Epithelial cell of prostate (primary cell): ENCODE measurements at regions not wholly inside any gene's neighbourhood (a gene's known extent, or its start where the extent isn't known, plus 50 kb on each side); places are given as distances from the start of the nearest gene placed in this dataset.

Source experiments
- DNase-seq: peaks from one replicate; pipeline ENCODE4 v3.0.0-alpha.2; 2011; ENCODE audit warnings: low read depth, low spot score
- H3K27ac ChIP-seq: fragments of 450-650 bp; 2 replicates; pipeline ENCODE4 v1.5.1; 2017; ENCODE audit warnings: mild to moderate bottlenecking

GRCh38 chr1:62917314-62917713 lies 133.4 kb downstream of the ATG4C start:
- no peak overlapping the region for H3K27ac ChIP-seq
- no peak for DNase-seq

GRCh38 chr1:62917805-62918204 lies 133.9 kb downstream of the ATG4C start:
- DNase-seq = no peak
- no peak overlapping the region for H3K27ac ChIP-seq

DNA sequence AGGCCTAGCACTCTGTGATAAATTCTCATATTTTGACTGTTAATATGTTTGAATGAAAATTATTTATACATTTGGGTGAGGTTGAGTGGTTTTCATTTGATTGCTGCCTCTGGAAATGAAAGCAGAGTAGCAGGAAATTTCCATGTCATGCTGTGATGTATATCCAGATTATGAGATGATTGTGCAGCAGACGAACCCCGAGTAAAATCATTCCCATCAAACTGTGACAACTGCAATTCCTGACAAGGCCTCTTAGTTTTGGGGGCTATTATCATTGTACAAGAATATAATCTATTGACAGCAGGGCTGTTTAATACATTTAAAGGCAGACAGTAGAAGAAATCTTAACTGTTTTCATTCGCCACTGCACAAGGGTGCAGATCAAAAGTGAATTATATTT lies 134.8 kb downstream of the ATG4C start:
- DNase-seq = no peak
- no peak overlapping the region for H3K27ac ChIP-seq

DNA sequence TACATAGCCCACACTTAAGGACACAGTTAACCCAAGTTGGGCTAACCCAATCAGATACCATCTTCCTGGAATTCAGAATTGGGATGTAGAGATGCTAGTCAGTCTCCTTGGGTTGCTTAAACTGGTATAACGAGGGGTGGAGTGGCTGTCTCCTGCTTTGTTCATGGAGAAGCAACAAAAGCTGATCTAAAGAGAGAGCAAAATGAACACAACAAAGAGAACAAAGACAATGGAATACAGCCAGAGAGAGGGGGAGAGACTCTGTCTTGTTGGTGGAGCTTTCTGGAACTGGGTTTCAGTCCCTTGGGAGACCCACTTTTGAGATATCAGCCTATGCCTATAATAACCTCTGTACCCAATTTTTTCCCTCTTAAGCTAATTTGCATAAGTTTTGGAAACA lies 138.1 kb downstream of the ATG4C start:
- DNase-seq = no peak
- no peak overlapping the region for H3K27ac ChIP-seq

DNA sequence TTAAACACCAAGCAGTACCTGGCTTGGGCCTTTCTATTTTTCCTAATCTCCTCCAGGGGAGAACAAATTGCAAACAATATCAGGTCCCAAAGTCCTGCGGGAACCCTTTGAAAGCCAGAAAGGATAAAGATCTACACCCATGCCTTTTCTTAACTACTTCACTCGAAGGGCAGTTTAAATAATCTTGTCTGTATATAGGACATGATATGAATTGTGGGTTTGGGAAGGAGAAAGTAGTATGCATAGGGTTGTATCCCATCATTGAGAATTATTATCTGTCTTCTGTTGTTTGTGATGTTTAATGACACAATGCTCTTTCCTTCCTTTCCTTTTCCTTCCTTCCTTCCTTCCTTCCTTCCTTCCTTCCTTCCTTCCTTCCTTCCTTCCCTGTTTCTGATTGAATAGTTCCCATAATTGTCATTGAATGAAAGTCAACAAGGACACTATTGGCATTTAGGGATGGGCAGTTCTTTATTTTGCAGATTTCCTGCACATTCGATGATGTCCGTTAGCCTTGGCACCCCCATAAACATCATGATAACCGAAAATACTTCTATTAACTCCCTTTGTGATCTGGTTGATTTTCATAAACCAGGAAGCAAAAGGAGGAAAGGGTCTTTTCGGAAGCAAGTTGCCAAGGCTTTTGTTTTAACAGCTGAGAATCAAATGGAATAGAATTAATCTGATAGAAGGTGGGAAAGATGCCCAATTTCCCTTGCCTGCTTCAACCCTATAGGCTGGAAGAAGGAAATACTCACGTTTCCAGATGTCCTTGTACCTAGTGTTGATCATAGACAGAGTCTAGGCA lies 141.3 kb downstream of the ATG4C start:
- no peak overlapping the region for H3K27ac ChIP-seq

DNA sequence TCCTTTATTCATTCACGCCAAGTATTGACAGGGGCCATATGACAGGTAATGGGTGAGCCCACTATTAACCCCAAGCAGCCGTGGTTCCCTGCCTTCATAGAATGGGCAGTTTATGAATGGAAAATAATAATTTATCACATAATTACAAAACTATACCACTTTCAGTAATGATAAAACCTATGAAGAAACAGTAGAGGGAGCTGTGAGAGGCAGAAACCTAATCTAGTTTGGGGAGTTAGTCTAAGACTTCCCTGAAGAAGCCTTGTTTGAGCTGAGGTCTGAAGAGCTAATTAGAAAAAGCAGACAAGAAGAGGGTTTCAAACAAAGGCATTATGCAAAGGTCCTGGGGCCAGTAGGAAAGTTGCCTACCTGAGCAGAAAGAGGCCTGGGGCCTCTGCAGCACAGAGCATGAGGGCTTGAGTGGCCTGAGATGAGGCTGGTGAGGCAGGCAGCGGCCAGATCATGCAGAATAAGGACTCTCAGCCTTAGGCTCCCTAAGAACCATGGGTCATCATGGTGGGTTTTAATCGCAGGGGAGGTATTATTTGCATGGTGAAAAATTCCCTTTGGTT lies 142.8 kb downstream of the ATG4C start:
- DNase-seq = no peak
- H3K27ac ChIP-seq = no peak overlapping the region

More for the DNA sequence above, 141.3 kb downstream of the ATG4C start:
- DNase-seq = no peak

DNA sequence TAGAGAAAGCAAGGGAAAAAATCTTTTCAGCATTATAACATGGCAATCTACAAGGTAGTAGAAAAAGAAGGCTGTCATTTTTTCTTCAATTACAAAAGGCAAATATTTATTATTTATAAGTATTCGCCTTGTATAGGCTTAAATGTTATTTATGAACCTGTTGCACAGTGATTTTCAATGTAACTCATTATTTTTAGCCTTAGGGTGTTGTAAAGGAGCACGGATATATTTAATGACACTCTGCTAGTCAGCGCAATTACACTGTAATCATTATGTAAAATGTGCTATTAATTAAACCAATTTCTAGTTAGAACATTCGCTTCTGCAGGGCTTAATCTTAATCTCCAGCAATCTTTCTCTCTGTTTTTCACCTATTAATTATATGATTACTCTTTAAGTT lies 145.0 kb downstream of the ATG4C start:
- H3K27ac ChIP-seq = no peak overlapping the region
- DNase-seq = no peak

DNA sequence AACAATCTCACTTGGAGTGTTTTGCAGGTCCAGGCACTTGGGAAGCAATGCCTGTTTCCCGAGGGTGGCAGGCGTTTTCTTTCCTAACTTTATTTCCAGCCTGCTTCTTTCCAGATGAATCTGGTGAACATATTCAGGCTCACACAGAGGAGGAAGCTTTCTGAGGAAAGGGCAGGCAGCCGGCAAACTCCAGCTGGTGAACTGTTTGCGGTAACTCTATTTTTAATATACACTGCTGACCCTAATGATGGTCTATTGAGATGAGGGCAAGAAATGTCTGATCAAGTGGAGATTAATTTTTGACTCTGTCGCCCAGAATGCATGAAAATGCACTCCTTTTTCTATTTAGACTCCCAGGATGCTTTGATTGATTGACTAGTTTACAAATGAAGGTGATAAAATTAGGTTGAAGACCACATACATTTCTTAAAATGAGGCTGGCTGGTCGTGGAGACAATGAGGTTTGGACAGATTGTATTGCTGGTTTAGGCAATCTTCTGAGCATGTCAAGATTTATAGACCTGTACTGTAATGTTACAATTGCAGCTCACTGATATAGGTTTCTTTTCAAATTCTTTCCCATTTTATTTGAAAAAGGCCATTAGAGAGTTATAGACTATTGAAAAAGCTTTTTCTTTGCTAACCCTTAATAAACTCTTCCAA lies 153.8 kb downstream of the ATG4C start:
- H3K27ac ChIP-seq = no peak overlapping the region
- DNase-seq = no peak

DNA sequence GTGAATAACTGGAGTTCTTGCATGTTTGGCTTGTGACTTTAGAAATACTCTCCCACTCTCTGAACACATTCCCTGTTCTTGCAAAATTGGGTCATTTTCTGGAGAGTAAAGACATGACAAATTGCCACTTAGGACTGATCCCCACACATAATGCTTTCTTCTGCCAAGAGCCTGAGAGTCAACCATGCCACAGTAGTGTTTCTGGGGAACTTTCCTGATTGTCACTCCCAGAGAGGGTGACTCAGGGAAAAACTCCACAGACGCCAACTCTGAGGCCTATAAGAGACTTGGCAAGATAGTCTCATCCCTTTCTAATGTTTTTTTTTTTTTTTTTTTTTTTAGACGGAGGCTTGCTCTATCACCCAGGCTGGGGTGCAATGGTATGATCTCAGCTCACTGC lies 157.8 kb downstream of the ATG4C start:
- no peak for DNase-seq
- H3K27ac ChIP-seq = no peak overlapping the region

- H3K27ac ChIP-seq = no peak overlapping the region
- no peak for DNase-seq
These were observed 162.6 kb downstream of the ATG4C start for GRCh38 chr1:62946511-62946910.

DNA sequence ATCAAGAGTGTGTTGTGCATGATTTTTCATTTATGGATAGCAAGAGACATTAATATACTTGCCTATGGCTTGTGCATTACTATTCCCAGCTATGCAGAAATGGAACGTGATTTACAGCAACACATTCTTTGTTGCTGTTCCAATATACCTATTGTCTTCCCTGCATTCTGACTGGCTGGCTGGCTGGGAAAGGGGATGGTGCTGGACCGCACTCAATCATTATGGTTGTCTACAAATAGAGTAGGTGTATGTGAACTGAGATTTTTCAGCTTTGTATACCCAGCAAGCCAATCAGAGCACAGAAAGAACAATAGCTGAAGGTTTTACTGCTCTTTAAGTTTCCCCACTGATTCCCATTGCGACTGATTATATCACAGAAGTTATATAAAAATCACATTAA lies 167.5 kb downstream of the ATG4C start:
- H3K27ac ChIP-seq = no peak overlapping the region
- no peak for DNase-seq

GRCh38 chr1:62952596-62952995 lies 168.7 kb downstream of the ATG4C start:
- H3K27ac ChIP-seq = no peak overlapping the region
- DNase-seq = no peak

DNA sequence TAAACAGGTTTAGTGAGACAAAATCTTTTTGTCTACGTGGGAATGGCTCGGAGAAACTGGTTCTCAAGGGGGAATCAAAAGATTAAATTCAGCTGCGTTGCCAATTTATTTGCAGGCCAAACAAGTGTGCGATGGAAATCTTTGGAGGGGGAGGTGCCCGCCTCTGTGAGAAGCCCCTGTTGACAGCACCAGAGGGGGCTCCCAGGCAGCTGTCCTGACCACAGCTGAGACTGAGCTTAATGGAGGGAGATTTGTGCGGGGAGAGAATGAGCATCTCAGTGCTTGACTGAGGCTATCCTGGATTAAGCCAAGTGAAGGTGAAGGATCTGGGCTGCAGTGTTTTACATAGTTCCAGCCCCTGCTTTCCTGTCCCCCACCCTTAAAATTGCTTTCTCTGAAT lies 169.7 kb downstream of the ATG4C start:
- H3K27ac ChIP-seq = no peak overlapping the region
- DNase-seq = no peak

DNA sequence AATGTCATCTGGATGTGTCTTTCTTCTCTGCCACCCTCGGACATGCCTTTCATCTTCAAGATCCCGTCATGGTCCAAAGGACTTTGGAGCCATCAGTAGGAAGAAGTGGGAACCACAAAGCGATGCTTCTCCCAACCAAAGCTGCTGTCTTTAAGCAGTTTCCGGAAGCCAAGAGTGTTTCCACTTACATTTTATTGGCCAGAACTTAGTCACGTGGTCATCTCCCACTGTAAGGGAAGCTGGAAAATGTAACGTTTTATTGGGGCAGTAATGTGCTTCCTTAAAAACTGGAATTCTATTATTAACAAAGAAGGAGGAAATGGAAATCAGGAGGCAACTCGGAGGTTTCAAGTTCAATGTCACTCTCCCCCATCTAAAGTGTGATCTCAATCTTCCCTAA lies 170.8 kb downstream of the ATG4C start:
- no peak overlapping the region for H3K27ac ChIP-seq
- no peak for DNase-seq

DNA sequence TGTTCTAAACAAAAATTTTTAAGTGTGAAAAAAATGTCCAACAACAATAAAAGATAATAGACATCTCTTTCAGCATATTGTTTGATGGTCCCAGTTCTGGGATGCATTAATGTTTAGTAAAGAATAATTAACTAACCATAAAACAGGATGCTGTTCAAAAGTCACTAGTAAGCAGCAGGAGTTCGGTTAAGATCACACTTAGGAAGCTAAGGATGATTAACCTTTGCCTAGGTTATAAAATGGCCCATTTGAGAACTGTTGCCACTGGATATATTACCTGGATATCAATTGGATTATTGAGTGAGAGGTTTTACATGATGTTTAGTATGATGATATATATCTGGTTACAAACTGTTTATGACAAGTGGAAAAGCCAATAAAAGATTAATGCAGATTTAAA lies 171.7 kb downstream of the ATG4C start:
- no peak overlapping the region for H3K27ac ChIP-seq
- no peak for DNase-seq

DNA sequence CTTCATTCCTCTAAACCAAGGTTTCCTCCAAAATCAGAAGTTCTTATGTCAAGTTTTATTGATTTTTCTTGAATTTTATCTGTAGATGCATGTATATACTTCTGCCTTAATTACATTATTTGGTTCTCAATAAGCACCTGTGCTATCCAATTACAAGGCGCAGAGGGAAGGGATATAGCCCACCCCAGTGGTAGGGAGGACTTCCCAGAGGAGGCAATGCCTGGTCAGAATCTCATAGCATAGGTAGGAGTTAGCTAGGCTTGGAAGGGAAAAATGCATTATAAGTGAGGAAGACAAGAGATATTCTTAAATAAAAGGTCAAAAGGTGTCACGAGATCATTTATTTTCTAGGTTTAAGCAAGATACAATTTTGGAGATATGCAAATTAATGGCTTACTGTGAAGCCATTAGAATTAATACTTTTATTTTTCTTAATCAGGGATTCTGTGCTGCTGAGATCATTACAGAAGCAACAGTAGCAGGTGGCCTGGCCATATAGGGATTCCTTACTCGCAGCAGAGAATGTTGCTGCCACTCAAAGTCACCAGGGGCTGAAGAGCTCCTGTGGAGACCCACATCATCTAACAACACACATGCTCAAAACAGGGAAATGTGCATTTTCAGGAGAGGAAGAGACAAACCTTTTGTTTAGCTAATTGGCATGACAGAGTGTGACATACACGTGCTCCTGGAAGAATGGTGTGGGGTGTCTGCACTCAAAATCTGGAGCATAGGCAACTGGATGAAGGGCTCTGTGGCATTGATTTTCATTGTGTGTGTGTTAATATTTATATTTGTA lies 178.3 kb downstream of the ATG4C start:
- no peak for DNase-seq
- no peak overlapping the region for H3K27ac ChIP-seq

DNA sequence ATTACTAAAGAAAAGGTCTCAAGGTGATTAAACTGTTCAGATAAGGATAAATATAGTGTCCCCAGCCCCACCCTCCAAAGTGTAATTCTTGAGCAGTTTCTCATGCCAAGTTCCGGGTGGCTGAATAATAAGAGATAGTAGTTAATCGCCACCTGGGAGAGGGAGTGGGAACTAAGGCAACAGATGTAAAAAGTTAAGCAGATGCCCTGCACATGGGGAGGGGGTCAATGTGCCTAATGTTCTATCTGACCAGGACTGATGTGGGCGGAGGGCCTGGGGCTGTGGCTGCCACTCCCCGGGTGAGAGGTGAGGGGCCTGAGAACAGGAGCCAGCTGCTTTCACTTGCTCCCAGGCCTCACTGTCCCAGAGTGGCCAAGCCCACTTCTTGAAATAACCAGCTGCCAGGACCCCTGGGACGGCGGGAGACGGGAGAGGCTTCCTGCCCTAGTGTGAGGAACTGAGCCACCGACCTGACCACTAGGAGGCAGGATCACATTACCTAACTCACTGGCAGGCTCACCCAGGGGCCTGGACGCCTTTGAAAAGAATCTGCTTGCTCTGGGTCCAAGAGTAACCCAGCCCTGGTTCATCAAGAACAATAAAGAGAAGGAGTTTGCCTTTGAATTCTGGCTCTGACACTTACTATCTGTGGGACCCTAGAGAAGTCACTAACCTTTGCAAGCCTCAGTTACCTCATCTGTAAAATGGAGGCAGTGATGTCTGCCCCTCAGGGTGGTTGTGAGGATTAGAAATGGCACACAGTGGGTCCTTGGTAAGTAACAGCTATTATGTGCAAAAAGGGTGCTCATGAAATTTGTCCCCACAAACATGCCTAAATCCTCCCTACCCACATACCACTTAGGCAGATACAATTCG lies 179.2 kb downstream of the ATG4C start:
- no peak overlapping the region for H3K27ac ChIP-seq
- DNase-seq = no peak

DNA sequence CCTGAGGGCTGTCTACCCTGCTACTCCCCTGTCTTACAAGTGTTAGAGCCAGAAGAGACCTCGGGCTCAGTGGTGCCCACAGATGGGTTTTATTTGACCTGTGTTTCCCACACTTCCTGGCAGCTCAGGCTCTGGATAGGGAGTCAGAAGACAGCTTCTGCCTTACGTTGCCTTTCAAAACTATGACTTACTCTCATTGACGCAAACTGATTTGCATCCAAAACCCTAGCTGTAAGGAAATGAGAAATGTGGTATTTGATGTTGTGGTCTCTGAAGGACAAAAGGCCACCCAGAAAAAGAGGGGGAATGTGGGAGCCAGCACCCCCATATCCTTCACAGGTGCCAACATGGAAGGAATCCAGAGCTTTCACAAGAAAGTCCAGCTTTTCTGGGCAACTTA lies 180.2 kb downstream of the ATG4C start:
- no peak for DNase-seq
- no peak overlapping the region for H3K27ac ChIP-seq

DNA sequence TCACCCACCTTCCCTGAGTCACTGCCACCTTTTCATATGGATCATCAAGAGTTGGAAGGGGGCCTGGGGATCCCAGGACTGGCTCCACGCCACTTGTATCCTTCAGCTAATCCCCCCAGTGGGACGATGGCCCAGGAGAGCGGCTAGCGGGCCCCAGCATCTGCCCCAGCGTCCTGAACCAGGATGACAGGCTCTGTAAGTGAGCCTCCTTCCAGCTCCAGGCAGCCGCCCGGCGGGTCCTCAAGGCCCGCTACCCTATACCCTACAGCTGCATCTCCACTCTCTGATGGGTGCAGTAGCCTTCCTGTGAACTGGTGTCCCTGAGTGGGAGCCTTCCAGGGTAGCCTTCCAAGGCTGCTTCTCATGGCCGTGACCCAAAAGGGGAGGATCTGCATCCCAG lies 183.1 kb downstream of the ATG4C start:
- no peak overlapping the region for H3K27ac ChIP-seq
- no peak for DNase-seq

- no peak overlapping the region for H3K27ac ChIP-seq
- no peak for DNase-seq
These were observed 193.4 kb downstream of the ATG4C start for GRCh38 chr1:62977366-62977765.
